GM23338 (cell line): ENCODE measurements at regions not wholly inside any gene's neighbourhood (a gene's known extent, or its start where the extent isn't known, plus 50 kb on each side); places are given as distances from the start of the nearest gene placed in this dataset.

Experiments
- ATAC-seq: fragments of 200-7000 bp; cut with Tn5 transposase; 3 replicates; pipeline ENCODE4 v1.9.1; 2020
- DNase-seq: peaks from one replicate; pipeline ENCODE4 v3.0.0-alpha.2; 2015; ENCODE audit warnings: low spot score
- H2AFZ ChIP-seq: fragments of 200-600 bp; sonication (generic); 2 replicates; pipeline ENCODE4 v1.8.0; 2016; ENCODE audit warnings: antibody characterized with exemption, mild to moderate bottlenecking, moderate library complexity
- H3F3A ChIP-seq: fragments of 200-600 bp; sonication (generic); replicated peaks from 2 replicates; pipeline ENCODE4 v1.8.0; 2017; ENCODE audit warnings: antibody characterized with exemption, mixed run types, low read depth
- H3K27ac ChIP-seq: fragments of 200-600 bp; sonication (generic); 2 replicates; pipeline ENCODE4 v1.6.1; 2016; ENCODE audit warnings: low read depth
- H3K27me3 ChIP-seq: fragments of 200-600 bp; sonication (generic); 2 replicates; pipeline ENCODE4 v1.8.0; 2016; ENCODE audit warnings: mild to moderate bottlenecking, mixed run types, moderate library complexity; ENCODE audit not compliant: insufficient read depth
- H3K36me3 ChIP-seq: fragments of 200-600 bp; sonication (generic); 2 replicates; pipeline ENCODE4 v1.8.0; 2016; ENCODE audit warnings: mild to moderate bottlenecking; ENCODE audit not compliant: insufficient read depth
- H3K4me1 ChIP-seq: fragments of 200-600 bp; sonication (generic); 2 replicates; pipeline ENCODE4 v1.8.0; 2016; ENCODE audit warnings: mild to moderate bottlenecking, moderate library complexity; ENCODE audit not compliant: insufficient read depth
- H3K4me2 ChIP-seq: fragments of 200-600 bp; sonication (generic); 2 replicates; pipeline ENCODE4 v1.7.1; 2017; ENCODE audit warnings: mixed run types
- H3K4me3 ChIP-seq: fragments of 200-600 bp; sonication (generic); 2 replicates; pipeline ENCODE4 v1.6.1; 2016; ENCODE audit warnings: mixed run types
- H3K79me2 ChIP-seq: fragments of 200-600 bp; sonication (generic); replicated peaks from 2 replicates; pipeline ENCODE4 v1.8.0; 2017; ENCODE audit warnings: mild to moderate bottlenecking; ENCODE audit not compliant: insufficient read depth
- H3K9me2 ChIP-seq: fragments of 200-600 bp; sonication (generic); 2 replicates; pipeline ENCODE4 v1.8.0; 2017; ENCODE audit not compliant: insufficient read depth
- H4K20me1 ChIP-seq: fragments of 200-600 bp; sonication (generic); replicated peaks from 2 replicates; pipeline ENCODE4 v1.8.0; 2017; ENCODE audit warnings: mild to moderate bottlenecking; ENCODE audit not compliant: insufficient read depth
- H3K27ac Mint-ChIP-seq: 2 replicates; pipeline ENCODE4 v1.8.0; 2020; ENCODE audit warnings: inconsistent platforms, mild to moderate bottlenecking, moderate library complexity, mixed read lengths
- H3K27me3 Mint-ChIP-seq: 3 replicates; pipeline ENCODE4 v1.8.0; 2022; ENCODE audit warnings: low read depth, mild to moderate bottlenecking, moderate library complexity, mixed read lengths, inconsistent platforms; ENCODE audit not compliant: insufficient read depth, poor library complexity
- H3K36me3 Mint-ChIP-seq: 3 replicates; pipeline ENCODE4 v1.8.0; 2021; ENCODE audit warnings: low read depth, mild to moderate bottlenecking, inconsistent platforms, moderate library complexity, mixed read lengths
- H3K4me1 Mint-ChIP-seq: 3 replicates; pipeline ENCODE4 v1.8.0; 2020; ENCODE audit warnings: mild to moderate bottlenecking, inconsistent platforms, mixed read lengths
- H3K4me3 Mint-ChIP-seq: 3 replicates; pipeline ENCODE4 v1.8.0; 2021; ENCODE audit warnings: moderate library complexity, mild to moderate bottlenecking, inconsistent platforms, mixed read lengths
- H3K9me3 Mint-ChIP-seq: 3 replicates; pipeline ENCODE4 v1.8.0; 2020; ENCODE audit warnings: moderate library complexity, mild to moderate bottlenecking, inconsistent platforms, mixed read lengths
- EZH2 ChIP-seq: fragments of 200-600 bp; sonication (generic); IDR thresholded peaks from one replicate; pipeline ENCODE4 v1.8.0; 2017; ENCODE audit warnings: antibody characterized with exemption, mild to moderate bottlenecking, low read depth; ENCODE audit not compliant: unreplicated experiment
- EZH2phosphoT487 ChIP-seq: fragments of 200-600 bp; sonication (generic); IDR thresholded peaks from one replicate; pipeline ENCODE4 v1.8.1; 2018; ENCODE audit warnings: antibody characterized with exemption; ENCODE audit not compliant: unreplicated experiment
- JUNB ChIP-seq: IDR thresholded peaks from one replicate; pipeline ENCODE4 v1.6.1; 2016; ENCODE audit warnings: antibody characterized with exemption; ENCODE audit not compliant: unreplicated experiment
- POLR2AphosphoS5 ChIP-seq: IDR thresholded peaks from 2 replicates; pipeline ENCODE4 v1.6.1; 2016; ENCODE audit warnings: antibody characterized with exemption, low read depth
- STAT1 ChIP-seq: IDR thresholded peaks from one replicate; pipeline ENCODE4 v1.6.1; 2016; ENCODE audit warnings: antibody characterized with exemption; ENCODE audit not compliant: unreplicated experiment
- TF ChIP-seq, protein P1 (sequence below): fragments of 250-450 bp; sonication (Bioruptor Pico); IDR thresholded peaks from 2 replicates; pipeline ENCODE4 v1.5.0; 2020; ENCODE audit warnings: mild to moderate bottlenecking, moderate library complexity
- TF ChIP-seq, protein P2 (sequence below): IDR thresholded peaks from one replicate; pipeline ENCODE4 v1.6.1; 2018; ENCODE audit warnings: antibody characterized with exemption; ENCODE audit not compliant: unreplicated experiment
- TF ChIP-seq, protein P3 (sequence below): IDR thresholded peaks from 2 replicates; pipeline ENCODE4 v1.6.1; 2016; ENCODE audit warnings: antibody characterized with exemption

DNA sequence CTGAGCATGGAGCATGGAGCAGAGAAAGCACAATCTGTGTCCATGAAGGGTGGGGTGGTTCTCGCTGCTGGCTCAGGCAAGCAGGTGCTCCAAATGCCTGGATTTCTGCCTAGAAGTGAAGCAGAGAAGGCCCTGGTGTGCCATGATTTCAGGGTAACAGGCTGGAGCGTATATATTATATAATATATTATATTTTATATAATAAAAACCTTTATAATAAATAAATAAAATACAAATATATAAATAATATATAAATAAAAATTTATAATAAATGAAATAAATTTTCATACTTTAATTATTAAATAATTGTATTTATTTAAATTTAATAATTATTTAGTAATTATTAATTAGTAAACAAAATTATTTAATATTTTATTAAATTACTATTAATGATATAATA is 707.4 kb upstream of the COX7C start (continued):
- TF ChIP-seq, protein P1, sequence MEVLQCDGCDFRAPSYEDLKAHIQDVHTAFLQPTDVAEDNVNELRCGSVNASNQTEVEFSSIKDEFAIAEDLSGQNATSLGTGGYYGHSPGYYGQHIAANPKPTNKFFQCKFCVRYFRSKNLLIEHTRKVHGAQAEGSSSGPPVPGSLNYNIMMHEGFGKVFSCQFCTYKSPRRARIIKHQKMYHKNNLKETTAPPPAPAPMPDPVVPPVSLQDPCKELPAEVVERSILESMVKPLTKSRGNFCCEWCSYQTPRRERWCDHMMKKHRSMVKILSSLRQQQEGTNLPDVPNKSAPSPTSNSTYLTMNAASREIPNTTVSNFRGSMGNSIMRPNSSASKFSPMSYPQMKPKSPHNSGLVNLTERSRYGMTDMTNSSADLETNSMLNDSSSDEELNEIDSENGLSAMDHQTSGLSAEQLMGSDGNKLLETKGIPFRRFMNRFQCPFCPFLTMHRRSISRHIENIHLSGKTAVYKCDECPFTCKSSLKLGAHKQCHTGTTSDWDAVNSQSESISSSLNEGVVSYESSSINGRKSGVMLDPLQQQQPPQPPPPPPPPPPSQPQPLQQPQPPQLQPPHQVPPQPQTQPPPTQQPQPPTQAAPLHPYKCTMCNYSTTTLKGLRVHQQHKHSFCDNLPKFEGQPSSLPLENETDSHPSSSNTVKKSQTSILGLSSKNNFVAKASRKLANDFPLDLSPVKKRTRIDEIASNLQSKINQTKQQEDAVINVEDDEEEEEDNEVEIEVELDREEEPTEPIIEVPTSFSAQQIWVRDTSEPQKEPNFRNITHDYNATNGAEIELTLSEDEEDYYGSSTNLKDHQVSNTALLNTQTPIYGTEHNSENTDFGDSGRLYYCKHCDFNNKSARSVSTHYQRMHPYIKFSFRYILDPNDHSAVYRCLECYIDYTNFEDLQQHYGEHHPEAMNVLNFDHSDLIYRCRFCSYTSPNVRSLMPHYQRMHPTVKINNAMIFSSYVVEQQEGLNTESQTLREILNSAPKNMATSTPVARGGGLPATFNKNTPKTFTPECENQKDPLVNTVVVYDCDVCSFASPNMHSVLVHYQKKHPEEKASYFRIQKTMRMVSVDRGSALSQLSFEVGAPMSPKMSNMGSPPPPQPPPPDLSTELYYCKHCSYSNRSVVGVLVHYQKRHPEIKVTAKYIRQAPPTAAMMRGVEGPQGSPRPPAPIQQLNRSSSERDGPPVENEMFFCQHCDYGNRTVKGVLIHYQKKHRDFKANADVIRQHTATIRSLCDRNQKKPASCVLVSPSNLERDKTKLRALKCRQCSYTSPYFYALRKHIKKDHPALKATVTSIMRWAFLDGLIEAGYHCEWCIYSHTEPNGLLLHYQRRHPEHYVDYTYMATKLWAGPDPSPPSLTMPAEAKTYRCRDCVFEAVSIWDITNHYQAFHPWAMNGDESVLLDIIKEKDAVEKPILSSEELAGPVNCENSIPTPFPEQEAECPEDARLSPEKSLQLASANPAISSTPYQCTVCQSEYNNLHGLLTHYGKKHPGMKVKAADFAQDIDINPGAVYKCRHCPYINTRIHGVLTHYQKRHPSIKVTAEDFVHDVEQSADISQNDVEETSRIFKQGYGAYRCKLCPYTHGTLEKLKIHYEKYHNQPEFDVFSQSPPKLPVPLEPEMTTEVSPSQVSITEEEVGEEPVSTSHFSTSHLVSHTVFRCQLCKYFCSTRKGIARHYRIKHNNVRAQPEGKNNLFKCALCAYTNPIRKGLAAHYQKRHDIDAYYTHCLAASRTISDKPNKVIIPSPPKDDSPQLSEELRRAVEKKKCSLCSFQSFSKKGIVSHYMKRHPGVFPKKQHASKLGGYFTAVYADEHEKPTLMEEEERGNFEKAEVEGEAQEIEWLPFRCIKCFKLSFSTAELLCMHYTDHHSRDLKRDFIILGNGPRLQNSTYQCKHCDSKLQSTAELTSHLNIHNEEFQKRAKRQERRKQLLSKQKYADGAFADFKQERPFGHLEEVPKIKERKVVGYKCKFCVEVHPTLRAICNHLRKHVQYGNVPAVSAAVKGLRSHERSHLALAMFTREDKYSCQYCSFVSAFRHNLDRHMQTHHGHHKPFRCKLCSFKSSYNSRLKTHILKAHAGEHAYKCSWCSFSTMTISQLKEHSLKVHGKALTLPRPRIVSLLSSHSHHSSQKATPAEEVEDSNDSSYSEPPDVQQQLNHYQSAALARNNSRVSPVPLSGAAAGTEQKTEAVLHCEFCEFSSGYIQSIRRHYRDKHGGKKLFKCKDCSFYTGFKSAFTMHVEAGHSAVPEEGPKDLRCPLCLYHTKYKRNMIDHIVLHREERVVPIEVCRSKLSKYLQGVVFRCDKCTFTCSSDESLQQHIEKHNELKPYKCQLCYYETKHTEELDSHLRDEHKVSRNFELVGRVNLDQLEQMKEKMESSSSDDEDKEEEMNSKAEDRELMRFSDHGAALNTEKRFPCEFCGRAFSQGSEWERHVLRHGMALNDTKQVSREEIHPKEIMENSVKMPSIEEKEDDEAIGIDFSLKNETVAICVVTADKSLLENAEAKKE (CRISPR knock-in tag) = no peak
- no peak for TF ChIP-seq JUNB
- TF ChIP-seq STAT1 = no peak
- TF ChIP-seq EZH2phosphoT487 = no peak

DNA sequence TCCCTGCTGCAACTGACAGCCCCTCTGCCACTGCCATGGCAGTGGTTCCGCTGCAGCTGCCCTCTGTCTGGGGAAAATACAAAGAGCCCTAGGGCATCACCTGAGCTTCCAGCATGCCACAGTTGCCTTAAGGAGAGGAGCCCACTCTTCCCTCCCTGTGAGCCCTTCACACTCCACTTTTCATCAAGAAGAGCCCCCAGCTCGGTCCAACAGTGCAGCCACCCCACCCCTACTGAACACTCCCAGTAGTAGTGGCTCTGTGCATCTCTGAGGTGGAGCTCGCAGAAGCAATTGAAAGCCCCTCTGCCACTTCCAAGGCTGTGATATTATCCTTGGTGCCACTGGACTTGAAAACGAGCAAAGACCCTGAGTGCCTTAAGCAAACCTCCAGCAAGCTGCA is 696.8 kb upstream of the COX7C start:
- Mint-ChIP-seq H3K4me1 (no peaks in the 10 kb centered on the region), H3K36me3 (no peaks in the 10 kb centered on the region), H3K9me3 (peaks cover 11% of the 10 kb centered on the region; the same call in 2 of the 3 replicates), H3K27me3 (peaks cover 2% of the 10 kb centered on the region), H3K27ac (no peak overlapping the region), H3K4me3 (no peak overlapping the region)
- Histone ChIP-seq H2AFZ (no peak overlapping the region), H3K4me1 (no peaks in the 10 kb centered on the region), H3K9me2 (no peaks in the 10 kb centered on the region), H3K4me2 (no peak overlapping the region), H3F3A (no peaks in the 10 kb centered on the region), H3K27ac (no peak overlapping the region), H3K36me3 (no peaks in the 10 kb centered on the region), H4K20me1 (no peaks in the 10 kb centered on the region), H3K4me3 (no peak overlapping the region), H3K27me3 (no peaks in the 10 kb centered on the region), H3K79me2 (no peaks in the 10 kb centered on the region)
- TF ChIP-seq, protein P2, sequence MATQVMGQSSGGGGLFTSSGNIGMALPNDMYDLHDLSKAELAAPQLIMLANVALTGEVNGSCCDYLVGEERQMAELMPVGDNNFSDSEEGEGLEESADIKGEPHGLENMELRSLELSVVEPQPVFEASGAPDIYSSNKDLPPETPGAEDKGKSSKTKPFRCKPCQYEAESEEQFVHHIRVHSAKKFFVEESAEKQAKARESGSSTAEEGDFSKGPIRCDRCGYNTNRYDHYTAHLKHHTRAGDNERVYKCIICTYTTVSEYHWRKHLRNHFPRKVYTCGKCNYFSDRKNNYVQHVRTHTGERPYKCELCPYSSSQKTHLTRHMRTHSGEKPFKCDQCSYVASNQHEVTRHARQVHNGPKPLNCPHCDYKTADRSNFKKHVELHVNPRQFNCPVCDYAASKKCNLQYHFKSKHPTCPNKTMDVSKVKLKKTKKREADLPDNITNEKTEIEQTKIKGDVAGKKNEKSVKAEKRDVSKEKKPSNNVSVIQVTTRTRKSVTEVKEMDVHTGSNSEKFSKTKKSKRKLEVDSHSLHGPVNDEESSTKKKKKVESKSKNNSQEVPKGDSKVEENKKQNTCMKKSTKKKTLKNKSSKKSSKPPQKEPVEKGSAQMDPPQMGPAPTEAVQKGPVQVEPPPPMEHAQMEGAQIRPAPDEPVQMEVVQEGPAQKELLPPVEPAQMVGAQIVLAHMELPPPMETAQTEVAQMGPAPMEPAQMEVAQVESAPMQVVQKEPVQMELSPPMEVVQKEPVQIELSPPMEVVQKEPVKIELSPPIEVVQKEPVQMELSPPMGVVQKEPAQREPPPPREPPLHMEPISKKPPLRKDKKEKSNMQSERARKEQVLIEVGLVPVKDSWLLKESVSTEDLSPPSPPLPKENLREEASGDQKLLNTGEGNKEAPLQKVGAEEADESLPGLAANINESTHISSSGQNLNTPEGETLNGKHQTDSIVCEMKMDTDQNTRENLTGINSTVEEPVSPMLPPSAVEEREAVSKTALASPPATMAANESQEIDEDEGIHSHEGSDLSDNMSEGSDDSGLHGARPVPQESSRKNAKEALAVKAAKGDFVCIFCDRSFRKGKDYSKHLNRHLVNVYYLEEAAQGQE = no peak
- TF ChIP-seq EZH2 (no peak), POLR2AphosphoS5 (no peak)
- TF ChIP-seq, protein P3, sequence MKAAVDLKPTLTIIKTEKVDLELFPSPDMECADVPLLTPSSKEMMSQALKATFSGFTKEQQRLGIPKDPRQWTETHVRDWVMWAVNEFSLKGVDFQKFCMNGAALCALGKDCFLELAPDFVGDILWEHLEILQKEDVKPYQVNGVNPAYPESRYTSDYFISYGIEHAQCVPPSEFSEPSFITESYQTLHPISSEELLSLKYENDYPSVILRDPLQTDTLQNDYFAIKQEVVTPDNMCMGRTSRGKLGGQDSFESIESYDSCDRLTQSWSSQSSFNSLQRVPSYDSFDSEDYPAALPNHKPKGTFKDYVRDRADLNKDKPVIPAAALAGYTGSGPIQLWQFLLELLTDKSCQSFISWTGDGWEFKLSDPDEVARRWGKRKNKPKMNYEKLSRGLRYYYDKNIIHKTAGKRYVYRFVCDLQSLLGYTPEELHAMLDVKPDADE = no peak
- no peak for DNase-seq
- ATAC-seq = no peak
